ENCODE measurements at regions not wholly inside any gene's neighbourhood (a gene's known extent, or its start where the extent isn't known, plus 50 kb on each side); places are given as distances from the start of the nearest gene placed in this dataset.

GRCh38 chr13:65035302-65035701 lies 2194.8 kb downstream of the PCDH9 start:
- DNase-seq (ENCODE audit: low read depth), result no peak
- in situ Hi-C loops (cut with HindIII; ENCODE audit: low sequenced_read_pairs), result no loop called here
- no peak overlapping the region for H3K4me3 ChIP-seq (ENCODE audit: low read depth, low read length)
- TF ChIP-seq, protein P1, sequence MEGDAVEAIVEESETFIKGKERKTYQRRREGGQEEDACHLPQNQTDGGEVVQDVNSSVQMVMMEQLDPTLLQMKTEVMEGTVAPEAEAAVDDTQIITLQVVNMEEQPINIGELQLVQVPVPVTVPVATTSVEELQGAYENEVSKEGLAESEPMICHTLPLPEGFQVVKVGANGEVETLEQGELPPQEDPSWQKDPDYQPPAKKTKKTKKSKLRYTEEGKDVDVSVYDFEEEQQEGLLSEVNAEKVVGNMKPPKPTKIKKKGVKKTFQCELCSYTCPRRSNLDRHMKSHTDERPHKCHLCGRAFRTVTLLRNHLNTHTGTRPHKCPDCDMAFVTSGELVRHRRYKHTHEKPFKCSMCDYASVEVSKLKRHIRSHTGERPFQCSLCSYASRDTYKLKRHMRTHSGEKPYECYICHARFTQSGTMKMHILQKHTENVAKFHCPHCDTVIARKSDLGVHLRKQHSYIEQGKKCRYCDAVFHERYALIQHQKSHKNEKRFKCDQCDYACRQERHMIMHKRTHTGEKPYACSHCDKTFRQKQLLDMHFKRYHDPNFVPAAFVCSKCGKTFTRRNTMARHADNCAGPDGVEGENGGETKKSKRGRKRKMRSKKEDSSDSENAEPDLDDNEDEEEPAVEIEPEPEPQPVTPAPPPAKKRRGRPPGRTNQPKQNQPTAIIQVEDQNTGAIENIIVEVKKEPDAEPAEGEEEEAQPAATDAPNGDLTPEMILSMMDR (IDR thresholded peaks at IDR 0.05; ENCODE audit: low read depth, low read length, missing control alignments), result no peak

DNA sequence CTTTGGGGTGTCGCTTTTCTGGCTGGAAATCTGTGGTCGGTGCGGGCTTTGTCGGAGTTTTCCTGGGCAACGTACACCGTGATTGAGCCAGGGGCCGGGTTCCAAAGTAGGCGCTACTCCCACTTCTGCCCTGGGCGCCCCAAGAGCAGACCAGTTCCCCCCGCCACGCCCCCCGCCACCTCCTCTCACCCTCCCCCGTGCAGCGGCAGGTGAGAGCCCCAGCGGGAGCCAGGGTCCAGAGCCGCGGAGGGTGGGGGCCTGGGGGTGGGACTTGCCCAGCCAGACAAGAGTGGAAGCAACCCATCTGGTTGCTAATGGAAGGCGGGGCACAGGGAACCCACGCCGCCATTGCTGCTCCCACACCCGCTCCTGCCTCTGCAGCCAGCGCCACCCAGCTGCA lies 2195.9 kb downstream of the PCDH9 start:
- in situ Hi-C loops (cut with HindIII; ENCODE audit: low sequenced_read_pairs), result no loop called here
- no peak for DNase-seq (ENCODE audit: low read depth)
- H3K4me3 ChIP-seq (ENCODE audit: low read depth, low read length), result no peak overlapping the region
- TF ChIP-seq, protein P1 (IDR thresholded peaks at IDR 0.05; ENCODE audit: low read depth, low read length, missing control alignments), result no peak

GRCh38 chr13:65032825-65033224 lies 2197.3 kb downstream of the PCDH9 start:
- TF ChIP-seq, protein P1 (IDR thresholded peaks at IDR 0.05; ENCODE audit: low read depth, low read length, missing control alignments), result no peak
- in situ Hi-C loops (cut with HindIII; ENCODE audit: low sequenced_read_pairs), result no loop called here
- H3K4me3 ChIP-seq (ENCODE audit: low read depth, low read length), result no peak overlapping the region
- no peak for DNase-seq (ENCODE audit: low read depth)

GRCh38 chr13:65028101-65028500 lies 2202.0 kb downstream of the PCDH9 start:
- in situ Hi-C loops (cut with HindIII; ENCODE audit: low sequenced_read_pairs), result no loop called here
- H3K4me3 ChIP-seq (ENCODE audit: low read depth, low read length), result no peak overlapping the region
- no peak for DNase-seq (ENCODE audit: low read depth)
- TF ChIP-seq, protein P1 (IDR thresholded peaks at IDR 0.05; ENCODE audit: low read depth, low read length, missing control alignments), result no peak

GRCh38 chr13:65026505-65026904 lies 2203.6 kb downstream of the PCDH9 start:
- in situ Hi-C loops (cut with HindIII; ENCODE audit: low sequenced_read_pairs), result no loop called here
- H3K4me3 ChIP-seq (ENCODE audit: low read depth, low read length), result no peak overlapping the region
- no peak for DNase-seq (ENCODE audit: low read depth)
- TF ChIP-seq, protein P1 (IDR thresholded peaks at IDR 0.05; ENCODE audit: low read depth, low read length, missing control alignments), result no peak

DNA sequence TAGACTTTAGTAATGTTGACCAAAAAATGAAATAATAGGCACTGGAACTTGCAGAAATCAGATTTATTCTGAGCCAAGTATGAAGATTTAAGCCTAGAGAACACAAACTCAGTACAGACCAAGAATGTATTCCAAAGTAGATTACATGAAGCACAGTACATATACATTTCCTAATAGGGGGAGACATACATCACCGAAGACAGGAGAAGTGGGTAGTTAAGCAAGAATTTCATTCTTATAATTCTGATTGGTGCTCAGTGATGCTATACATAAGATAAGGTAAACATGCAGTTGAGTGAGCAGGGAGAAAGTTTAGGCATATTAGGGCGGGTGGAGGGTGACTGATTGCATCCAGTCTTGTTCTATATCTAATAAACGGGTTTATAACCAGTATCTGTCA lies 2218.8 kb downstream of the PCDH9 start:
- in situ Hi-C loops (cut with HindIII; ENCODE audit: low sequenced_read_pairs), result no loop called here
- TF ChIP-seq, protein P1 (IDR thresholded peaks at IDR 0.05; ENCODE audit: low read depth, low read length, missing control alignments), result no peak
- no peak for DNase-seq (ENCODE audit: low read depth)
- H3K4me3 ChIP-seq (ENCODE audit: low read depth, low read length), result no peak overlapping the region

- no peak for DNase-seq (ENCODE audit: low read depth)
- TF ChIP-seq, protein P1 (IDR thresholded peaks at IDR 0.05; ENCODE audit: low read depth, low read length, missing control alignments), result no peak
- in situ Hi-C loops (cut with HindIII; ENCODE audit: low sequenced_read_pairs), result no loop called here
- no peak overlapping the region for H3K4me3 ChIP-seq (ENCODE audit: low read depth, low read length)
Measured at GRCh38 chr13:64997438-64997837, 2232.7 kb downstream of the PCDH9 start.
